NCI-H345 treated with DMSO at 0.1 percent for 48 hours (cell line): ENCODE measurements at regions not wholly inside any gene's neighbourhood (a gene's known extent, or its start where the extent isn't known, plus 50 kb on each side); places are given as distances from the start of the nearest gene placed in this dataset.
A peak's percentile ranks its signal among the peaks of the same experiment; 100 is the strongest.
"Not testable (repeated sequence)": the region's sequence is repeated elsewhere in the genome, so short reads cannot be mapped to it uniquely, and the experiment has no call there.

ENCODE experiments used
- DNase-seq: peaks from one replicate; lab custom pipeline; 2025; ENCODE audit not compliant: unreplicated experiment; lab: John Stamatoyannopoulos, UW

DNA sequence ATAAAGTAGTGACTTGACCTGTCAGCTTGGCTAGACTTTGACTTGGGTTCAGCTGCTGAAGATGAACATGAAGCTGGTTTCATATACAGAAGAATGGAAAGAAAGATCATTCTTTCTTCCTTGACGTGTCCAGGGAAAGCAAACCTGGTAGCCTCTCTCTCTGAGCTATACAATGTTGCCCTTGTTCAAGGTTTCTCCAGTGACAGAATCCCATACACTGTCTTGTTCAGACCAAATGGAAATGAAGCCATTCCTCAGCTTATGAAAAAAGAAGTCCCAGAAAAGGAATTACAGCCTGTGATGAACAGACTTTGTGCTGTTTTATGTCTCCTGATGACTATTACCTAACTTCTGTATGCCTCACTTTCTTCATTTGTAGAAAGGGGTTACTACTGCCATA, 349.8 kb upstream of the KLF4 start:
- no peak for DNase-seq

DNA sequence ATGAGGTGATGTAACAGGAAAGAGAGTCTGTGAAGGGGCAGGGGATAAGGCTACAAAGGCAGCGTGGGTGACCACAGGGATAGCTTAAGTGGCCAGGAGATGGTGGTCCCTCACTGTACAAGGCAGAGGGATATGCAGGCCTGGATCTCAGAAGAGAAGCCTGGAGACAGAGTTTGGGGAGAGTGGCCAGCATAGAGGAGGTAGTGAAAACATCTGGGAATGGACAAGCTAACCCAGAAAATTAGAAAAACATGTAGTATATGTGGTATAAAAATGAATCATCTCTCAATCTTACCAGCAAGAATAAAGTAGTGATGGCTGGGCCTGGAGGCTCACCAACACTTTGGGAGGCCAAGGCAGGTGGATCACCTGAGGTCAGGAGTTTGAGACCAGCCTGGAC, 349.2 kb upstream of the KLF4 start:
- no peak for DNase-seq

DNA sequence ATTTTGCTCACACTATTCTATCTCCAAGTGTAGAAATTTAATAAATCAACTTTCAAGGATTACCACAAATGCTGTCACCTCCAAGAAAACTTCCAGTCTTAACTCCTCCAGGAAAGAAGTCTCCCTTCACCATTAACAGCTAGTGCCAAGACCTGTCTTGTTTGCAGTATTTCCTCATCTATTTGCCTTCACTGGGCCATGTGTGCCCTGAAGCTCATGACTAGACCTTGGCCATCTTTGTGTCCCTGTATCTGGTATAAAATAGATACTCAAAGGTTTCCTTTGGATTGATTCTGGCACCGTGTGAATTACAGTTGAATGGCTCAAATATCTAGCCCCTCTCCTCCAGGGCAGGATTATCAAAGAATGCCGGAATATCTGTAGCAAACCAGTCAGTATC, 346.7 kb upstream of the KLF4 start:
- no peak for DNase-seq

DNA sequence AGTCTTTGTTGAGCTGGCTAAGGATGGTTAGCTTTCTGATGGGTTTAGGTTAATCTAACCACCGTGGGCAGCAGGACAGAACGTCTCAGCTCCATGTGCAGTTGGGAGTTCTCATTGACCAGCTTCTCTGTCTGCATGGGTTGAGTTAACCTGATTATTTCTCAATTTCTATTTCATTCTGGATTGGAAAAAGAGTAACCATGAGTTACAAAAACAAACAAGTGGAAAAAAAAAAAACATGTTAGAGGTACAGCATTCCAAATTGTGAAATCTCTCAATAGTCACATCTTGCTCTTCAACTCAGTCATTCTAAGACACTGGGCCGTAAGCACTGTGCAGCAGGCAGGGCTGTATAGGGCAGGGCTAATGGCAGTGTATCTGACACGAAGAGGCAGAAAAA, 343.7 kb upstream of the KLF4 start:
- no peak for DNase-seq

DNA sequence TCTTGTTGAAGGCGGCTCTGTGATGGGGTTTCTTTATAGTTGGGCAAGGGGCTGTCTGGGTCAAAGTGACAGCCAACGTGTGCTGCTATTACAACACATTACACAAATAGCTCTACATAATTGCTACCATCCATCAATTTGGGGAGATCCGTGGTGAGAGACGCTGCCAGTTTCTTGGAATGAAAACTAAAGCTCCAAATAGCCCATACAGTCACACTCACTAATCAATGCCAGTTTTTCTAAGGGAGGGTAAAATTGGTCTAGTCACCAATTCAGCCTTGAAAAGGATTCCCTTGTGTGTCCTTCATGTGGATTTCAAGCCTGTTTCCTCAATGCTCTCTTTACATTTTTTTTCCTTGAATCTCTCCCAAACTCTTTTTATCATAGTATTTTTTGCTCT, 343.3 kb upstream of the KLF4 start:
- no peak for DNase-seq

DNA sequence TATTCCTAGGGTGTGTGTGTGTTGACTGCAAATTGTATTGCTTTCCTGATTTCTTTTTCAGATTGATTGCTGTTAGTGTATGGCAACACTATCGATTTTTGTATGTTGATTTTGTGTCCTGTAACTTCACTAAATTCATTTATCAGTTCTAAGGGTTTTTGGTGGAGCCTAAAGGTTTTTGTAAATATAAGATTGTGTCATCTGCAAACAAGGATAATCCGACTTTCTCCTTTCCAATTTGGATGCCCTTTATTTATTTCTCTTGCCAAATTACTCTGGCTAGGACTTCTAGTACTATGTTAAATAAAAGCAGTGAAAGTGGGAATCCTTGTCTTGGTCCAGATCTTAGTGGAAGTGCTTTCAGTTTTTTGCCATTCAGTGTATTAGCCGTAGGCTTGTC, 340.9 kb upstream of the KLF4 start:
- no peak for DNase-seq

DNA sequence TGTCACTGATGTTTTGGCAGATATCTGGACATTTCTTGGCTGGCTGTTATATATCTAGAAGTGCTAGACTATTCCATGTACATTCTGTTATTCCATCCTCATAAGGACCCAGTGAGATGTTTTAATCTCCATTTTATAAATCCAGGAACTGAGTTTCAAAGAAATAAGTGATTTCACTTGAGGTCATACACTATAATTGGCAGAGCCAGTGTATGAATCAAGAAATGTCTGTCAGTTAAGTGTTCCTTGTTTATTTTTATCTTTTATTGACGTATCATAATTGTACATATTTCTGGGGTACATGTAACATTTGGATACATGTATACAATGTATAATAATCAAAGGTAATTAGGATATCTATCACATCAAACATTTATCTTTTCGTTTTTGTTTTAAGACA, 338.3 kb upstream of the KLF4 start:
- DNase-seq = no peak

DNA sequence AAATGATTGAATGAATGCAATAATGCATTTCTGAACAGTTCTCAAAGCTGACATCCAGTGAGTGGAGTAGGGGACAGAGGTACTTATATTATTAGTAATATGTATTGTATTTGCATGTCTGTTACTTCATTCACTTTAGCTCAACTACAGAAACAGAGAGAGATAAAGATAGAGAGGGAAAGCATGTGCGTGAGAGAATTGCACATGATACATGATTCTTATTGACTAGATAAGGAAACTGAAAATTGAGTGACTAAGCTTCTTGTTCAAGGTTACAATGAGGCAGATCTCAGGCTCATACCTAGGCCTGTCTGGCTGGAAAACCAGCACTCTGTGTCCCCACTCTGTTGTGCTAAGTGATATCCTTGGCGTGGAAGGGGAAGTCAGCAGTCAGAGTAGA, 337.7 kb upstream of the KLF4 start:
- no peak for DNase-seq

DNA sequence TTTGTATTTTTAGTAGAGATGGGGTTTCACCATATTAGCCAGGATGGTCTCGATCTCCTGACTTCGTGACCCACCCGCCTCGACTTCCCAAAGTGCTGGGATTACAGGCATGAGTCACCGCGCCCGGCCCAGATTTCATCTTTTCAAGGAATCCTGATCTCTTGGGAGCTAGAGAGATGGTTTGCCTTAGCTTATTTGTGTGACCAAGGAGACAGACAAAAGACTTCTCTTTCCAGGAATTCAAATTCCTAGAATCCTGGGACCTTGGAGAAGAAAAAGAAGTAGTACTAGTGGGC, 337.1 kb upstream of the KLF4 start:
- not testable (repeated sequence) for DNase-seq

DNA sequence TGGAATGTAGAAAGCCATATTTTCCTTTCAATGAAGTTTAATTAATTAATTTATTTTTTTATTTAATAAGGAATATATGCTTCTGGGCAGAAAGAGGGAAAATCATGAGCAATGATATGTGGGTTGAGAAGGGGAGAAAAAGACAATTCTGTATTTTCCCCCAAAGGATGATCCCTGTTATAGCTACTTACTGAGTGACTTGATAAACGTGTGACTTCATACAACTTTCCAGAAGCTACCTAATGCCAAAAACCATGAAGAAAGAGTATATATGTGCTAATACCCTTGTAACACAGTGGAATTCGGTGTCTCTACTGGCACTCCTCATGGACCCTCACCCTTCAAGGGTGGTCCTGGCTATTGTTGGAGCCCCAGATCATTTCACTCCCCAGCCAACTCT, 335.0 kb upstream of the KLF4 start:
- no peak for DNase-seq

DNA sequence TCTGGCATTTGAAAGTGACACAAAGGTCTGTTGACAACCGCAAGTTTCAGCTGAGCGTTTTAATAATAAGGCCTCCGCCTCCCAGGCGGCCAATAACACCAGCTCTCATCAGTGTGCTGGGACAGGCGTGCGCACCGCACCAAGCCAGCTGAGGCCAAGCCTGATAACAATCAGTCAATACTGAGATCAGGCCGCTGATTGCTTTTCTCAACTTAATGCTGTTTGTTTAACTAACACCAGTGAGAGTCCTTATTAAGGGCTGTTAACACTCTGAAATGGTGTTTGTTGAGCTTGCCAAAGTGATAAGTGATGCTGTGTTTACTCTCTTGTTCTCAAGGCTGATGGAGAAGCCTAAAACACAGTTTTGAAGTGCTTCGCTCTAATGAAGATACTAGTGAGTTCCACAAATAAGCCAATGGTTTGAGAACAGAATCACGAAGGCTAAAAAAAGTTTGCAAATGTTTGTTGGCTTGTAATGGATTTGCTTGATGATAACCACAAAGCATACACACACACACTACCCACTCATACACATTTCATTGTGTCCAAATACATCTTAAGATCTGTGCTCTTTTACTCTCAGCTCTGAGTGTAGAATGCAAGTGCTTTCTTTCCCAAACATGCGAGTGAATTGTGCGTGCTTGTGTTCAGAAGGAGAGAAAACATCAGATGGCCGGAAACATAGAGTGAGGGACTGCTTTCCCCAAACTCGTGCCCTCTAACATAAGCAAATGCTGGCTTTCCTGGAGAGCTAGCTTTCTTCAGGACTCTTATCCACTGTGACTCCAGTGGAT, 330.4 kb upstream of the KLF4 start:
- DNase-seq = peak; percentile 73

DNA sequence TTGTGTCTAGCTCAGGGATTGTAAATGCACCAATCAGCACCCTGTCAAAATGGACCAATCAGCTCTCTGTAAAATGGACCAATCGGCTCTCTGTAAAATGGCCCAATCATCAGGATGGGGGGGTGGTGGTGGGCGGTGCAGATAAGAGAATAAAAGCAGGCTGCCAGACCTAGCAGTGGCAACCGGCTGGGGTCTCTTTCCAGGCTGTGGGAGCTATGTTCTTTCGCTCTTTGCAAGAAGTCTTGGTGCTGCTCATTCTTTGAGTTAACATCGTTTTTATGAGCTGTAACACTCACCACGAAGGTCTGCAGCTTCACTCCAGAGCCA, 328.9 kb upstream of the KLF4 start:
- not testable (repeated sequence) for DNase-seq

DNA sequence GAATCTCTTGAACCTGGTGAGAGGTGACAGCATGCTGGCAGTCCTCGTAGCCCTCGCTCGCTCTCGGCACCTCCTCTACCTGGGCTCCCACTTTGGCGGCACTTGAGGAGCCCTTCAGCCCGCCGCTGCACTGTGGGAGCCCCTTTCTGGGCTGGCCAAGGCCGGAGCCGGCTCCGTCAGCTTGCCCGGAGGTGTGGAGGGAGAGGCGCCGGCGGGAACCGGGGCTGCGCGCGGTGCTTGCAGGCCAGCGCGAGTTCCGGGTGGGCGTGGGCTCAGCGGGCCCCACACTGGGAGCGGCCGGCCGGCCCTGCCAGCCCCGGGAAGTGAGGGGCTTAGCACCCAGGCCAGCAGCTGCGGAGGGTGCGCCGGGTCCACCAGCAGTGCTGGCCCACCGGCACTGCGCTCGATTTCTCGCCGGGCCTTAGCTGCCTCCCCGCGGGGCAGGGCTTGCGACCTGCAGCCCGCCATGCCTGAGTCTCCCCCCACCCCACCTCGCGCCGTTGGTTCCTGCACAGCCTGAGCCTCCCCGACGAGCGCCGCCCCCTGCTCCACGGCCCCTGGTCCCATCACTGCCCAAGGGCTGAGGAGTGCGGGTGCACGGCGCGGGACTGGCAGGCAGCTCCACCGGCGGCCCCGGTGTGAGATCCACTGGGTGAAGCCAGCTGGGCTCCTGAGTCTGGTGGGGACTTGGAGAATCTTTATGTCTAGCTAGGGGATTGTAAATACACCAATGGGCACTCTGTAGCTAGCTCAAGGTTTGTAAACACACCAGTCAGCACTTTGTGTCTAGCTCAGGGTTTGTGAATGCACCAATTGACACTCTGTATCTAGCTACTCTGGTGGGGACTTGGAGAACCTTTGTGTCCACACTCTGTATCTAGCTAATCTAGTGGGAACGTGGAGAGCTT, 328.3 kb upstream of the KLF4 start:
- not testable (repeated sequence) for DNase-seq

DNA sequence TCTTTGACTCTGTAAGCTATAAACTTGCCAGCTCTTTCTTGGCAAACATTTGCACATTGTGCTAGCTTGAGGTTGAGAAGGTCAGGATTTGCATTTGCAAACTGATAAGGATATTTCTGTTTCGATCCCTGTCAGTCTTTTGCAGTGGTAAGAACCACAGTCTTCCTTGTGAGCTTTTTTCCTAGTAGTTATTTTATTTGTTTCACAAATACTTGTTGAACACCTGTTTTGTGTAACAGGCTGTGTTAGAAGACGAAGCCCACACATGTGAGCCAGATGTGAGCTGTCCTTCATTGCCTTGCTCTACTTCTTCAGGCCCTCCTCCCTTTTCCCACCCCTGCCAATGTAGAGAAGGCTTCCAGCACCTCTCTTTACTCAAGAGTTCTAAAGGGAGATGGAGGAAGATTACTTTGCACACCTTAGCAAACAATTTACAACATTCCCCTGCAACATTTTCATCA, 327.0 kb upstream of the KLF4 start:
- no peak for DNase-seq

DNA sequence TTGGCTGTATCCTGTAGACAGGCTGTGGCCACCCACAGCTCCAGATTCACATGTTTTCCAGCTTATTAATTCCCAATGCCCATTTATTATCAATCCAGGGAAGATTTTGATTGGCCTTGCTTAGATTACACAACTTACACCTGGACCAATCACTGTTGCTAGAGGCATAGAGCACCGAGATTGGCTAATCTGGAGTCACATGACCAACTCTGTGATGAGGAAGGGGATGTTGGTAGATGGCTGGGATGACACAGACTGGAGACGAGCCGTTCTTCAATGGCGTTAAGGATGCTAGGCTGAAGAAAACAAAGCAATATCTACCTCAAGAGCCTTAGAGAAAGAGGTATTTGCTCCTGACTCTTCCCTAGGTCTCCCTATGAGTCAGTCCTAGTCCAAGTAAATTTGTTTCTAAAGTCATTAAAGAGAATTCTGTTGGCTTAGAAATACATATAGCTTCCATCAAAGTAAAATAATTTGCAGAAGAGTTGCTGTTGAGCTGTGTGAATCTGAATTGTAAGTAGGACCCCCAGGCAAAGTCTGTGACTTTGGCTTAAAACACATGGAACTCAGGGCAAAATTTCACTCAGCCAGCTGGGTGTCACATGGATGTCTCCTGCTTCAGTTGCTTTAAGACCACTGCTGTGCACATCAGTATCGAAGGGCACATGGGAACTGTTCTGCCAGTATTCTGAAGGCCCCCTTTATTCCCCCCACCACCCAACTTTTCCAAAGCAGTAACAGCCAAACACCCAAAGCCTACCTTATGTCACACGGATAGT, 326.4 kb upstream of the KLF4 start:
- no peak for DNase-seq

DNA sequence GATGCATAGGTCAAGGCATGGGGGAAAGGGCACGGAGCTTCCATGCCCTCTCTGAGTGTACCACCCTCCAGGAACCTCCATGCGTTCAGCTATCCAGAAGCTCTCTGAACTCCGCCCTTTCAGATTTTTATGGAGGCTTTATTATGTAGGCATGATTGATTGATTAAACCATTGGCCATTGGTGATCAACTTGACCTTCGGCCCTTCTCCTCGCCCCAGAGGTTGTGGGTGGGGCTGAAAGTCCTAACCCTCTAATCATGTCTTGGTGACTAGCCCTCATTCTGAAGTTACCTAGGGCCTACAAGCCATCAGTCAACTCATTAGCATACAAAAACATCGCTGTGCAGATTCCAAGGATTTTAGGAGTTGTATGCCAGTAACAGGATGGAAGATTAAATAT, 323.7 kb upstream of the KLF4 start:
- no peak for DNase-seq

DNA sequence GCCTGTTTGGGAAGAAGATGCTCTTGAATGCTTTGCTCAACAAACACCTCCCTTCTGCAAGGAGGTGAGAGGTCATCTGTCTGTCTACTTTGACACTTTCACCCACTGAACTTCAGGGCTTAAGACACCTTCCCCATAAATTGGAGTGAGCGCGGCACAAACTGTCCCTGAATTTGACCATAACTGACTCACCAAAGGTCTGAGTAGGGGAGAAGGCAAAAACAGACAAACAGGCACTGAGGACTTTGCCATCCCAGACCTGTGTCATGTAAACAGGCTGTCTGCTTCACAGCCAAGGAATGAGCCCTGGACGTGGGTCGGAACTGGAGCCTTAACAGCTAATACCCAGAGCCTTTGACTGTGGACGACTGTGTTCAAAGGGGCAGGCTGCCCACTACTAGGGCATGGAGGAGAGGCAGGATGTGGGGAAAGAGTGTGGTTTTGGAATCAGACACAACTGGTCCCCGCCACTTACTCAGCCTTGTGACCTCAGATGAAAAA, 320.9 kb upstream of the KLF4 start:
- DNase-seq = no peak

DNA sequence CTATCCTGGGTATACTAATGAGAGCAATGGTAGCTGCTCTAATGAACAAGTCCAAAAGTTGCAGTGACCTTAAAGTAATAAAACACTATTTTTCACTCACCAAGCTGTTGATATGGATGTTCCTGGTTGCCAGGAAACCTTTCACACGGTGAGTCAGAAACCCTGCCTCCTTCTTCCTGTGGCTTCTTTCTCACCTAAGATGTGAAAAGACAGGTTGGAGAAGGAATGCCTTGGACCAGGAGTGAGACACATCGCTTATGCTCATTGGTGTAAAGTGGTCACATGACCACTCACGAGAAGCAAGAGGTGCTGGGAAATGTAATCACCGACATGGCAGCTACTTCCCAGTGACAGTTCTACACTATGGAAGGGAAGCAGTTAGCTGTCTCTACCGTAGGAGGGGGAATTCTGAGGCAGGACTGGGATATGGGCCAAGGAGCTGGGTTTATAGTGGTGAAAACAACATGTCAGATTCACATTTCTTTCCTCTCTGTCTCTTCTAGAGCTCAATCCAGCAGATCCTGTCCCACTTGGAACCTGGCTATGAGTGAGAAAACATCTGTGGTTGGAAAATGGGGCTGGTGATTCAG, 320.4 kb upstream of the KLF4 start:
- no peak for DNase-seq

DNA sequence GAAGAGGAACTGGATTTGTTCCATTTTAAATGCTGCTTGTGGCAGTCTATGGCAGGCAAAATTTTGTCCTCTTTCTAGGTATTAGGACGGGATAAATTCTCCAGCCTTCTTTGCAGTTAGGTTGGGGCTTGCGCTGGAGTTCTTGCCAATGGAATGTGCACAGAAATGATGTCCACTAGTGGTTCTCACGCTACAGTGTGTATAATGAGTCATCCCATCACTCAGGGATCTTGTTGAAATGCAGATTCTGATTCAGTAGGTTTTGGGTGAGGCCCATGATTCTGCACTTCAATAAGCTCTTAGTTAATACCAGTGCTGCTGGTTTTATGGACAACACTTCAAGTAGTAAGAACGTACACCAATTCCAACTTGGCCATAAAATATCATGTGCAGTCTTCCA, 317.6 kb upstream of the KLF4 start:
- no peak for DNase-seq

DNA sequence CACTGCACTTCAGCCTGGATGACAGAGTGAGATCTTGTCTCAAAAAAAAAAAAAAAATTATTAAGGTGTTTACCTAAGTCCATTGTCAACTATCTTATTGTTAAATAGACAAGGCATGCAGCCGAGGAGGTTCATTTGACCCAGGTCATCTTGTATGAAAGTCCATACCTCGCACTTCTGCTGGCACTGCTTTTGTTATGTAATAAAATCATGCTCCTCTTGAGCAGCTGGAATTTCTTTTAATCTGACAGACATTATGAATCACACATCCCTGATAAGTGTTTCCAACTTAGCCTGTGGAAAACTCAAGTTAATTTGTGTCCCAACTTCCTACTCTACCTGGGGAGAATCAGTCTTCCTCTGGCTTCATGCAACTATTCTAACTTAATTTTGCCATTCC, 315.6 kb upstream of the KLF4 start:
- no peak for DNase-seq

DNA sequence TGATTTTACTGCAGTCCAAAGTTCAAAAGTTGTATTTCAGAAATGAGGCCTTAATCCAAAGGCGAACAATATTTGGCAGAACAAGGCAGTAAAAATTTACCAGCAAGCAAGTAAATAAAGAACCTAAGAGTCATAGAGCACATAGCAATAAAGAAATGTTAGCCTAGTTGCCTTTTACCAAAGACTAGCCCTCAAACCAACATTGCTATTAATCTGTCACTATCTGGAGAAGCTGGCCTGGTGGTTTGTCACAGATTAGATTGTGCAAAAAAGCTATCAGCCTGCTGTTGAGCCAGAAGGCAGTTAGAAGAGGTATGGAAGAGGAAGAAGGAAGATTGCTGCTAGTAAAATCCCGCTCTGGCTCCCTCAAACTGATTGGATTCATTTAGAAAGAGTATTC, 304.7 kb upstream of the KLF4 start:
- DNase-seq = no peak
